Endothelial cell of umbilical vein (primary cell): ENCODE measurements at regions not wholly inside any gene's neighbourhood (a gene's known extent, or its start where the extent isn't known, plus 50 kb on each side); places are given as distances from the start of the nearest gene placed in this dataset. TPM values are rescaled to one million over a fixed set of nuclear protein-coding genes. Genes with fewer than 3 reads are reported as not detected.

Experiments used
- BruUV-seq: library from RNA; stranded (reverse); fragments of 400-500 nt; replicated peaks from 2 replicates; lab custom pipeline; 2021; lab: Mats Ljungman, UMichigan
- CTCF ChIA-PET: fragments of 300-600, 350-600 bp; sonication (Branson Sonifier 250); formaldehyde crosslinking; loops from one replicate; lab custom pipeline; 2021; ENCODE audit warnings: antibody characterized with exemption, inconsistent platforms; lab: Charles Lee
- POLR2A ChIA-PET: fragments of 300-600, 350-600 bp; sonication (Branson Sonifier 250); formaldehyde crosslinking; loops from one replicate; lab custom pipeline; 2021; ENCODE audit warnings: antibody characterized with exemption, inconsistent platforms; lab: Charles Lee
- DNase-seq: peaks from one replicate; pipeline ENCODE4 v3.0.0-alpha.2; 2011; ENCODE audit warnings: low read depth, low spot score
- FAIRE-seq: peaks from 2 replicates; lab custom pipeline; 2011; peaks lifted over from hg19 to GRCh38; lab: Jason Lieb, UNC
- H2AFZ ChIP-seq: 2 replicates; pipeline ENCODE4 v1.6.0; 2012; ENCODE audit warnings: low read depth, low read length, control low read depth, inconsistent platforms
- H3K27ac ChIP-seq: 2 replicates; pipeline ENCODE4 v1.5.1; 2011; ENCODE audit warnings: low read depth, mild to moderate bottlenecking, control low read depth, low read length, moderate library complexity; ENCODE audit not compliant: insufficient read depth
- H3K27me3 ChIP-seq, 2 experiments: 2 replicates each; pipeline versions ENCODE4 v1.6.0 to v1.6.1; 2011; ENCODE audit warnings: low read length in 2 of 2, mixed read lengths in 1 of 2; ENCODE audit not compliant: control insufficient read depth in 2 of 2, insufficient read depth in 2 of 2
- H3K36me3 ChIP-seq, 2 experiments: 2 replicates in 1 of 2; 3 replicates in 1 of 2; pipeline ENCODE4 v1.5.1; 2011; ENCODE audit warnings: low read length in 2 of 2, mild to moderate bottlenecking in 1 of 2, moderate library complexity in 1 of 2; ENCODE audit not compliant: control insufficient read depth in 2 of 2, insufficient read depth in 2 of 2; ENCODE audit errors: extremely low read depth in 1 of 2
- H3K4me1 ChIP-seq: 3 replicates; pipeline ENCODE4 v1.5.1; 2011; ENCODE audit warnings: mild to moderate bottlenecking, low read length; ENCODE audit not compliant: control insufficient read depth, insufficient read depth; ENCODE audit errors: extremely low read depth
- H3K4me2 ChIP-seq: 2 replicates; pipeline ENCODE4 v1.6.1; 2011; ENCODE audit warnings: low read length, control low read depth, mixed read lengths; ENCODE audit not compliant: insufficient read depth
- H3K4me3 ChIP-seq, 3 experiments: fragments of 200-600 bp in 1 of 3; sonication (generic), shearing (Covaris generic) in 1 of 3; replicated peaks in 1 of 3; 2 replicates each; pipeline ENCODE4 v1.5.1; 2011 to 2016; ENCODE audit warnings: control low read depth in 3 of 3, low read length in 3 of 3, mild to moderate bottlenecking in 2 of 3, inconsistent platforms in 1 of 3, low read depth in 1 of 3, moderate library complexity in 1 of 3; ENCODE audit not compliant: insufficient read depth in 1 of 3
- H3K79me2 ChIP-seq: 2 replicates; pipeline ENCODE4 v1.6.0; 2012; ENCODE audit warnings: low read length, inconsistent platforms; ENCODE audit not compliant: control insufficient read depth, insufficient read depth
- H3K9ac ChIP-seq: replicated peaks from 2 replicates; pipeline ENCODE3; 2011; ENCODE audit warnings: low read length, control low read depth; ENCODE audit not compliant: insufficient read depth; ENCODE audit errors: extremely low read depth
- H3K9me1 ChIP-seq: replicated peaks from 3 replicates; pipeline ENCODE4 v1.6.0; 2011; ENCODE audit warnings: mild to moderate bottlenecking, low read length; ENCODE audit not compliant: control insufficient read depth, insufficient read depth; ENCODE audit errors: extremely low read depth
- H3K9me3 ChIP-seq: replicated peaks from 2 replicates; pipeline ENCODE4 v1.5.1; 2012; ENCODE audit warnings: low read length, inconsistent platforms; ENCODE audit not compliant: control insufficient read depth, insufficient read depth
- H4K20me1 ChIP-seq: replicated peaks from 2 replicates; pipeline ENCODE3; 2011; ENCODE audit warnings: mild to moderate bottlenecking, low read length; ENCODE audit not compliant: control insufficient read depth, insufficient read depth; ENCODE audit errors: extremely low read depth
- EZH2 ChIP-seq: IDR thresholded peaks from 2 replicates; pipeline ENCODE4 v1.6.1; 2012; ENCODE audit warnings: borderline replicate concordance, low read depth, mild to moderate bottlenecking, moderate library complexity, low read length, inconsistent platforms; ENCODE audit not compliant: severe bottlenecking
- FOS ChIP-seq: IDR thresholded peaks from 2 replicates; pipeline ENCODE4 v1.6.1; 2011; ENCODE audit warnings: mild to moderate bottlenecking, low read length, moderate library complexity, borderline replicate concordance; ENCODE audit not compliant: insufficient read depth
- GATA2 ChIP-seq: IDR thresholded peaks from 2 replicates; pipeline ENCODE4 v1.7.0; 2011; ENCODE audit warnings: low read depth, mild to moderate bottlenecking, moderate library complexity, mixed read lengths, low read length; ENCODE audit not compliant: insufficient read length, insufficient read depth
- JUN ChIP-seq: IDR thresholded peaks from 2 replicates; pipeline ENCODE4 v1.6.1; 2011; ENCODE audit warnings: borderline replicate concordance, low read depth; ENCODE audit not compliant: insufficient read length, insufficient read depth
- MYC ChIP-seq: IDR thresholded peaks from one replicate; pipeline ENCODE4 v1.6.1; 2011; ENCODE audit warnings: mild to moderate bottlenecking, low read depth, low read length
- POLR2A ChIP-seq: IDR thresholded peaks from 2 replicates; pipeline ENCODE4 v1.6.1; 2012; ENCODE audit warnings: low read depth, mild to moderate bottlenecking, control low read depth, low read length
- POLR2AphosphoS5 ChIP-seq: IDR thresholded peaks from 2 replicates; pipeline ENCODE4 v1.6.1; 2012; ENCODE audit warnings: low read depth, mild to moderate bottlenecking, control low read depth, low read length, moderate library complexity; ENCODE audit not compliant: insufficient read depth
- dilution Hi-C: fragments of 300-500 bp; cut with MboI; formaldehyde crosslinking; loops from one replicate; pipeline ENCODE4 v1.15.0; 2019; ENCODE audit warnings: low sequenced_read_pairs; ENCODE audit not compliant: extremely low pct_ligation_motif_present
- intact Hi-C: fragments of 100-400 bp; cut with micrococcal nuclease; formaldehyde crosslinking; loops from one replicate; pipeline ENCODE4 v1.10.0; 2022
- small RNA-seq: library from RNA; depleted of rRNA; stranded (forward); fragments of <200 nt; gene quantifications from one replicate; pipeline ENCODE3, GENCODE V24; 2012; ENCODE audit warnings: low replicate concordance, low read depth; ENCODE audit not compliant: insufficient read depth, insufficient read length
- TF ChIP-seq, protein P1 (sequence below), 2 donors: IDR thresholded peaks; 1 replicate in 1 of 2; 2 replicates in 1 of 2; pipeline ENCODE4 v1.5.1; 2011; ENCODE audit warnings: low read length in 2 of 2, mild to moderate bottlenecking in 2 of 2, moderate library complexity in 2 of 2, control low read depth in 1 of 2, inconsistent platforms in 1 of 2, low read depth in 1 of 2; ENCODE audit not compliant: insufficient read depth in 1 of 2; ENCODE audit errors: extremely low read depth in 1 of 2
- TF ChIP-seq, protein P2 (sequence below): IDR thresholded peaks from 2 replicates; pipeline ENCODE4 v1.6.1; 2011; ENCODE audit not compliant: insufficient read depth, insufficient read length

DNA sequence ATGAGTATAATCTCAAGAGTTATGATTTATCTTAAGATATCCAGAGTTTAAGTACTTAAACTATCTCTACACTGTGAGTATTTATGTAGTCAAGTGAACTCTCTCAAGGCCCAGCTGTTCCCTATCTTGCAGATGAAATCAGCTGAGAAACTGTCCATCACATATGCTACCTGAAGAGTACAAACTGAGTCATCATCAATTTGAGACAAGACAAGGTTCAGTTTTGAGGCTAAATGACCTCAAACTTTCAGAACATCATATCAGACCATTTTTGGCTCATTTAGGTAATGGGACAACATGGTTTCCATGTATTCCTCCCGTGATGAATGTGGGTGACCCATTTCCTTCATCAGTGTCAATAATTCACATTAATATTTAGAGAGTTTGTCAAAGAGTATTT lies 53.1 kb upstream of the AUTS2 start:
- H3K27me3 ChIP-seq: no peaks in the 10 kb centered on the region
- no peak for FAIRE-seq
- POLR2A ChIA-PET: no interaction called here
- no peak overlapping the region for H3K27ac ChIP-seq
- TF ChIP-seq MYC (no peak), POLR2AphosphoS5 (no peak), FOS (no peak), JUN (no peak), GATA2 (no peak), POLR2A (no peak), EZH2 (no peak)
- TF ChIP-seq, protein P1, sequence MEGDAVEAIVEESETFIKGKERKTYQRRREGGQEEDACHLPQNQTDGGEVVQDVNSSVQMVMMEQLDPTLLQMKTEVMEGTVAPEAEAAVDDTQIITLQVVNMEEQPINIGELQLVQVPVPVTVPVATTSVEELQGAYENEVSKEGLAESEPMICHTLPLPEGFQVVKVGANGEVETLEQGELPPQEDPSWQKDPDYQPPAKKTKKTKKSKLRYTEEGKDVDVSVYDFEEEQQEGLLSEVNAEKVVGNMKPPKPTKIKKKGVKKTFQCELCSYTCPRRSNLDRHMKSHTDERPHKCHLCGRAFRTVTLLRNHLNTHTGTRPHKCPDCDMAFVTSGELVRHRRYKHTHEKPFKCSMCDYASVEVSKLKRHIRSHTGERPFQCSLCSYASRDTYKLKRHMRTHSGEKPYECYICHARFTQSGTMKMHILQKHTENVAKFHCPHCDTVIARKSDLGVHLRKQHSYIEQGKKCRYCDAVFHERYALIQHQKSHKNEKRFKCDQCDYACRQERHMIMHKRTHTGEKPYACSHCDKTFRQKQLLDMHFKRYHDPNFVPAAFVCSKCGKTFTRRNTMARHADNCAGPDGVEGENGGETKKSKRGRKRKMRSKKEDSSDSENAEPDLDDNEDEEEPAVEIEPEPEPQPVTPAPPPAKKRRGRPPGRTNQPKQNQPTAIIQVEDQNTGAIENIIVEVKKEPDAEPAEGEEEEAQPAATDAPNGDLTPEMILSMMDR (IDR thresholded peaks at IDR 0.05; ENCODE audit: extremely low read depth in 1 of 2, insufficient read depth in 1 of 2, low read depth in 1 of 2, low read length in 2 of 2): no peak
- TF ChIP-seq, protein P2, sequence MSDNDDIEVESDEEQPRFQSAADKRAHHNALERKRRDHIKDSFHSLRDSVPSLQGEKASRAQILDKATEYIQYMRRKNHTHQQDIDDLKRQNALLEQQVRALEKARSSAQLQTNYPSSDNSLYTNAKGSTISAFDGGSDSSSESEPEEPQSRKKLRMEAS: no peak
- H3K79me2 ChIP-seq: no peaks in the 10 kb centered on the region
- no peak overlapping the region for H2AFZ ChIP-seq
- no peak overlapping the region for H3K4me3 ChIP-seq
- no peak overlapping the region for H3K4me2 ChIP-seq
- no peaks in the 10 kb centered on the region for H3K36me3 ChIP-seq
- DNase-seq: no peak
- no peaks in the 10 kb centered on the region for H3K9me1 ChIP-seq
- CTCF ChIA-PET: no interaction called here
- H3K4me1 ChIP-seq: no peaks in the 10 kb centered on the region
- H3K9ac ChIP-seq: no peak overlapping the region
- dilution Hi-C loops: no loop called here
- intact Hi-C loops: no loop called here
- no peaks in the 10 kb centered on the region for H3K9me3 ChIP-seq
- BruUV-seq: no TSS peak
- H4K20me1 ChIP-seq: no peaks in the 10 kb centered on the region

Small RNA genes lying in the stretch of these regions (small RNA-seq; reads per million reads assigned to genes)
- not detected for gene MTATP6P21
- not detected for gene RF00019
- gene RNA5SP231: not detected
- gene RNU6-229P: 0.66 reads per million
- gene RNU6-832P: not detected
